CD4-positive, alpha-beta T cell treated with Interleukin-15 for 4 hours (primary cell): ENCODE measurements at regions not wholly inside any gene's neighbourhood (a gene's known extent, or its start where the extent isn't known, plus 50 kb on each side); places are given as distances from the start of the nearest gene placed in this dataset.
"Not testable (repeated sequence)": the region's sequence is repeated elsewhere in the genome, so short reads cannot be mapped to it uniquely, and the experiment has no call there.

Experiments used
- DNase-seq: peaks from one replicate; pipeline ENCODE4 v3.0.0-alpha.2; 2020; ENCODE audit warnings: low spot score

GRCh38 chr1:166626711-166627110 is 212.6 kb upstream of the POGK start:
- DNase-seq = no peak

- DNase-seq = no peak
These were observed 211.7 kb upstream of the POGK start for GRCh38 chr1:166627558-166627957.

GRCh38 chr1:166628259-166628658 is 211.0 kb upstream of the POGK start:
- no peak for DNase-seq

GRCh38 chr1:166629946-166630345 is 209.3 kb upstream of the POGK start:
- DNase-seq = no peak

DNA sequence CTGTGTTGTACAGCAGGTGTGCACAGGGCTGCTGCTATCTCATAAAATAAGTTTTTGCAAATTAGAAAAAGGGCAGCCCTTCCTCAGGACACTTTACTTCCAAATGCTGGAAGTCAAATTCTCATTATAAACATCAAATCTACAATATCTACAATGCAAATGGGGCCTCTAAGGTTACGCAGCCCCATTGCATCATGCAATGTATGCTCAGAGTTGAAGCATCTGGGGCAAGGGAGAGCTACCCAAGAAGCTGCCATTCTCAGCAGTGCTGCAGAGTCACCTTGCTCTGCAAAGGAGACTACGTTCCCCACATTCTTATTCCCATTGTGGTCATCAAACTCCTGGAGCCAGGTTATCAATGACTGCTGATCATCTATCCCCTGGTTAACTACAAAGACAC is 208.9 kb upstream of the POGK start:
- DNase-seq = no peak

GRCh38 chr1:166638137-166638536 is 201.1 kb upstream of the POGK start:
- DNase-seq = no peak

DNA sequence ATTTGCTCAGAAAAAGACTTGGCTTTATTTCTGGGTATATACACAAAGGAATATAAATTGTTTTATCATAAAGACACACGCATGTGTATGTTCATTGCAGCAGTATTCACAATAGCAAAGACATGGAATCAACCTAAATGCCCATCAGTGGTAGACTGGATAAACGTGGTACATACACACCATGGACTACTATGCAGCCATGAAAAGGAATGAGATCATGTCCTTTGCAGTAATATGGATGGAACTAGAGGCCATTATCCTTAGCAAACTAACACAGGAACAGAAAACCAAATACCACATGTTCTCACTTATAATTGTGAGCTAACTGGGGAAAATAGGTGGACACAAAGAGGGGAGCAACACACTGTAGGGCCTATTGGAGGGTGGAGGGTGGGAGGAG is 182.0 kb upstream of the POGK start:
- DNase-seq = not testable (repeated sequence)

- not testable (repeated sequence) for DNase-seq
These were observed 172.5 kb upstream of the POGK start for GRCh38 chr1:166666790-166667189.

- not testable (repeated sequence) for DNase-seq
These were observed 171.7 kb upstream of the POGK start for GRCh38 chr1:166667600-166667999.

DNA sequence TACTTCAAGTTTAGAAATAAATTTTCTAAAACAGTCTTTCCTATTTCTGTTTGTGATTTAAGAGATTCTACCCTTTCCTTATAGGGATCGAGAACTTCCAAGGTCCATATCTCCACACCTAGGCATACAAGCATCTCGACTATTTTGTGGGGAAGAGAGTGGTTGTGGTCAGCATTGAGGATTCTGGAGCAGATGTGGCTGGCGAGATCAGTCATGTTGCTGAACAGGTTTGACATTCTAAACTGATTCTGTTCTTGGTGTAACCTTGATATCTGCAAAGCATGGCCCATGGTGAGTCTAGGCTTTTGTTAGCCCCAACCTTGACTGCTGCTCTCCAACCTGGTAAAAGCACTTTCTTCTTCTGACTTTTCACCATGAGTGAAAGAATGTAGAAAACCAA is 167.6 kb upstream of the POGK start:
- DNase-seq = no peak

DNA sequence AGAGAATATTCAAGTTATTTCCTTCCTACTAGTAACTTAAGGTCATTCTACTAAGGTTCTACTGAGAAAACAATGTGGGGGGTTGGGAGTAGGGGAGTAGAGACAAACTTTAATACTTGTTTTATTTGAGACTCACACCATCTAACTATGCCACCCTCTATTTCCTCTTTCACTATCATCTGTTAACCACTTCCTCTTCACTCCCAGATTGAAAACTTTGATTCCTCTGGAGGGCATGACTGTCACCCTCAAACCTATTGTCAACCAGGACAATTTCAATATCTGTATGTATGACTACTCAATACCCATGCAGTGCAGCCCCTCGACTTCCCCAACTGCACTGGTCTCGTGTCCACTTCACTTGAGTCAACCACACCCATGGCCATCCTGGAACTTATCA is 165.6 kb upstream of the POGK start:
- no peak for DNase-seq

DNA sequence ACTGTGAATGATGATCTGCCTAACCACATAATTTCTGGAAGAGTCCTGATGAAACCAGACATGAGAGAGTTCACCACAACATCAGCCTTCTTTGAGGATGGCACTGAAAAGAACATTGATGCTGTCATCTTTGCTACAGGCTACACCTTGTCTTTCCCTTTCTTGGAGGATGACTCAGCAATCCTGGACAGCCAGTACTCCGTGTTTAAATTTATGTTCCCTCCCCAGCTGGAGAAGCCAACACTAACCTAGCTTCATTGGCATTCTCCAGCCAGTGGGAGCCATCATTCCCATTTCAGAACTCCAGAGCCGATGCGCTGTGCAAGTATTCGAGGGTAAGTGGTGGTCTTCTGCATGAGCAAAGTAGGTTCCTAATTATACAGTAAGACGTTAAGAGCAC is 164.1 kb upstream of the POGK start:
- DNase-seq = no peak

DNA sequence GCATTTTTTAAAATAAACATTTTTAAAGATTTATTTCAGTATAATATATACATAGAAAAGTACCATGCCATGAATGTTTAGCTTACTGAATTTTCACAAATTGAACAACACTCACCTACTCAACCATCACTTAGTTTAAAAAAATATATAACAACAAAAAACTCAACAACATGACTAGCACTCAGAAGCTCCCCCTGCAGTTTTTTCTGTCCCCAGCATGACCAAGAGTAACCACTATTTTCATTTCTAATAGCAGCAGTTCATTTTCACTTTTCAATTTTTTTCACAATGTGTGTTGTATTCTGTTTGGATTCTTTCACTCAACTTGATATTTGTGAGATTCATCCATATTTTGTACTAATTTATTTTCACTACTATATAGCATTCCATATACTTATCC is 162.3 kb upstream of the POGK start:
- no peak for DNase-seq

- DNase-seq = no peak
These were observed 159.9 kb upstream of the POGK start for GRCh38 chr1:166679369-166679768.

DNA sequence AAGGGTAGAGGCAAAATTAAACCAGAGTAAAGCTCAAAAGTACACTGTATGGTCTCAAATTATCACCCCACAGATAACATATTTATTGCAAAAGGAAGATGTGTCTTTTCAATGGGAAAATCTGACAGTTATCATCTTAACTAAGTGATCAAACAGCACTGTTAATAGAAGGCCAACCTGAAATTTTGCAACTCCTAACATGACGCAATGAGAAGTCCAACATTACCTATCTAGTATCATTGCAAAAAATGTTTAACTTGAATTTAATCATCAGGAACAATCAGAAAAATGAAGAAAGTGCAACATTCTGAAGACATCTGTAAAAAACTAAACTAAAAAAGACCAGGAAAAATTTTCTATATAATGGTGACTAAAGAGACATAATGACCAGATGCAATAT is 156.7 kb upstream of the POGK start:
- DNase-seq = no peak

DNA sequence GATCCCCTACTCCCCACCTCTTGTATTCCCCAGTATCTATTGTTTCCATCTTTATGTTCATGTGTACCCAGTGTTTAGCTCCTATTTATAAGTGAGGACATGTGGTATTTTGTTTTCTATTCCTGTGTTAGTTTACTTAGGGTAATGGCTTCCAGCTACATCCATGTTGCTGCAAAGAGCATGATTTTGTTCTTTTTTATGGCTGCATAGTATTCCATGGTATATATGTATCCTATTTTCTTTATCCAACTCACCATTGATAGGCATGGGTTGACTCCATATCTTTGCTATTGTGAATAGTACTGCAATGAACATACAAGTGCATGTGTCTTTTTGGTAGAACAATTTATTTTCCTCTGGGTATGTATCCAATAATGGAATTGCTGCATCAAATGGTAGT is 154.6 kb upstream of the POGK start:
- DNase-seq = not testable (repeated sequence)

- DNase-seq = no peak
These were observed 154.1 kb upstream of the POGK start for GRCh38 chr1:166685200-166685599.

GRCh38 chr1:166685891-166686290 is 153.4 kb upstream of the POGK start:
- not testable (repeated sequence) for DNase-seq

DNA sequence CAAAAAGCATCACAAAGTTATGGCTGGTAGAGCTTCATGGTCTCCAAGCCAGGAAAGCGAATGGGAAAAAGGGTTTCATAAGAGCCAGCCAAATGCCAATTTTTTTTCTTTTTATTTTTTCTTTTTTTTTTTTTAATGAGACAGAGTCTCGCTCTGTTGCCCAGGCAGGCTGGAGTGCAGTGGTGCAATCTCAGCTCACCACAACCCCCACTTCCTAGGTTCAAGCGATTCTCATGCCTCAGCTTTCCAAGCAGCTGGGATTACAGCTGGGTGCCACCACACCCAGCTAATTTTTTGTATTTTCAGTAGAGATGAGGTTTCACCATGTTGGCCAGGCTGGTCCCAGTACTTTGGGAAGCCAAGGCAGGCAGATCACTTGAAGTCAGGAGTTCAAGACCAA is 148.7 kb upstream of the POGK start:
- DNase-seq = not testable (repeated sequence)

- no peak for DNase-seq
These were observed 147.8 kb upstream of the POGK start for GRCh38 chr1:166691476-166691875.

GRCh38 chr1:166692346-166692745 is 146.9 kb upstream of the POGK start:
- DNase-seq = no peak

DNA sequence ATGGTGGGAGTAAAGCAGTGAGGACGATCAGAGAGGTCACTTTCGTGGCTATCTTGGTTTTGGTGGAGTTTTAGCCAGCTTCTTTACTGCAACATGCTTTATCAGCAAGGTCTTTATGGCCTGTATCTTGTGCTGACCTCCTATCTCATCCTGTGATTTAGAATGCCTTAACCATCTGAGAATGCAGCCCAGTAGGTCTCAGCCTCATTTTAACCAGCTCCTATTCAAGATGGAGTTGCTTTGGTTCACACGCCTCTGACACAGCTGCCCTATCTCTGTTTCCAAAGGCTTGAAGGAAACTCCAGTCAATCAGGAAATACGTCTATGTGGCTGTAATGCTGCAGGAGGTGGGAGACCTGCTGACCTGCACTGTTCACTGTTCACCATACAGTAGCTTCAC is 146.1 kb upstream of the POGK start:
- no peak for DNase-seq

- DNase-seq = no peak
These were observed 145.5 kb upstream of the POGK start for GRCh38 chr1:166693673-166694297.

DNA sequence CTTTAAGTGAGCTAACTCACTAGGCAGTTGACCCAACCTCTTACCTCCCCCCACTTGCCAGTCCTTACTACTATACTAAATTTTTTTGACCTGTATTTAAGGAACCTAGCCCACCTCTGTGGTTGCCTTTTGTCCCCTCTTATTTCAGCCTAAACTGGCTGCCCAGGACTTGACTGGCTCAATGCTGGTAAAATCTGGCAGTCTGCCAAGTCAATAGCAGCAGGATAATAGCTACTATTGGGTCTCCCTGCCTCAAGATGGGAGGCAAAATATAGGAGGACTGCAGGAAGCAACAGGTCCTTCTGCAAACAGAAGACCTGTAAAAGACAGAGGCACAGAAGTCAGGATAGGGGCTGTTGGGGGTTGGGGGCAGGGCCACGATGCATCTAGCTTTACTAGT is 144.2 kb upstream of the POGK start:
- DNase-seq = no peak

DNA sequence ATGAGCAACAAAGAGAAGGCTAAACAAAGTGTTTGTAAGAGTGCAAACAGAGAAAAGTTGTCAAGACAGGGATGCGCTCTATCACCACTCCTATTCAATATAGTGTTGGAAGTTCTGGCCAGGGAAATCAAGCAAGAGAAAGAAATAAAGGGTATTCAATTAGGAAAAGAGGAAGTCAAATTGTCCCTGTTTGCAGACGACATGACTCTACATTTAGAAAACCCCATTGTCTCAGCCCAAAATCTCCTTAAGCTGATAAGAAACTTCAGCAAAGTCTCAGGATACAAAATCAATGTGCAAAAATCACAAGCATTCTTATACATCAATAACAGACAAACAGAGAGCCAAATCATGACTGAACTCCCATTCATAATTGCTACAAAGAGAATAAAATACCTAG is 143.4 kb upstream of the POGK start:
- DNase-seq = not testable (repeated sequence)
